Nucleus accumbens (tissue), 56 donors: ENCODE measurements at regions not wholly inside any gene's neighbourhood (a gene's known extent, or its start where the extent isn't known, plus 50 kb on each side); places are given as distances from the start of the nearest gene placed in this dataset.
"Not testable (repeated sequence)": the region's sequence is repeated elsewhere in the genome, so short reads cannot be mapped to it uniquely, and the experiment has no call there.

Source experiments
- DNase-seq, 56 donors: peaks; one replicate each; lab custom pipeline; 2025; lab: John Stamatoyannopoulos, UW

DNA sequence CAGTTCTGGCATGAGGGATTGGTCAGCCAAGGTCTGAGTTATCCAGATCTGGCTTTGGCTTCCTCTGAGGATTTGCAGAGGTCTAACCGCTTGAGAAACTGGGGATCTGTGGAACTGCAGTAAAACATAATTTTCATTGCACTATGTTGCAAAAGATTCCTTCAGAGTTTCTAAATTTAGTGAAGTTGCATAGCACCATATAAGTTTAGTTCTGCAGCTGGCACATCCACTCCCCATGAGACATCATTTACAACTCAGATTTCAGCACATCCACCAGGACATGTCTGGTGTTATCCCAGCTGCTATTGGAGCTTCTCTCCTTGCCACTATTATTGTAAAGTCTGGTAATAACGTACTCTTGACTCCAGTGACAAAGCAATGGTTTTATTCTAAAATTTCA is 181.5 kb downstream of the CWF19L2 start:
- DNase-seq: no peak

DNA sequence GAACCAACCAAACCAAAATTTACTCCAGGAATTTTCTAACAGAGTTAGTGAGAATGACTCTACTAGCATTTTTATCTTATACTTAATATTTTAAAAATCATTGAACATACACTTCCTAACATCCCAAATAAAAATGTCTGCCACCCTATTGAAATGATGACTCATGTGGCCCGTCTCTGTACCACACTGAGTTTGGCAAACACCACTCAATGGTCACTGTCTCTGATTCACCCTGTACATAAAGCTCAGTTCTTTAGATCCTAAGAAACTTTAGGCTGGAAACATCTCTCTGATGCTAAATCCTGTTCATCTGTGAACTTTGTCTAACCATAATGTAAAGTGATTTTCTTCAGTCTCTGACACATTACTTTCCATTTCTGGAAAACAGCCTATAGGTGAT is 182.0 kb downstream of the CWF19L2 start:
- no peak for DNase-seq

DNA sequence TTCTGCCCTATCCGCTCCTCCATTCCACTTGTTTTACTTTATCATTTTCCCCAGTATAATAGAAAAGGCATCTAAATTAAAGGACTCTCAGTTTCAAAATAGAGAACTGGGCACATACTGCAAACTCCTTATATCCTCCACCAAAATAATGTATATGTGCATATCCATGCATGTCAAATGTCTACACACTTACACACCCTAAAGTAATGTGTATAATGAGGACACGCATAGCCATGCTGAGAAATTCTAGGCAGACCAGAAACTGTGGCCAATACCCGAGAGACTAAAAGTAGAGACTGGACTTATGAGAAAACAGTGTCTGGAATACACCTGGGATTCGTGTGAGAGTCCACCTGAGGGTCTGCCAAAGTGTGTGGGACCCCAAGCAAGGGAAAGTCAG is 183.5 kb downstream of the CWF19L2 start:
- no peak for DNase-seq

DNA sequence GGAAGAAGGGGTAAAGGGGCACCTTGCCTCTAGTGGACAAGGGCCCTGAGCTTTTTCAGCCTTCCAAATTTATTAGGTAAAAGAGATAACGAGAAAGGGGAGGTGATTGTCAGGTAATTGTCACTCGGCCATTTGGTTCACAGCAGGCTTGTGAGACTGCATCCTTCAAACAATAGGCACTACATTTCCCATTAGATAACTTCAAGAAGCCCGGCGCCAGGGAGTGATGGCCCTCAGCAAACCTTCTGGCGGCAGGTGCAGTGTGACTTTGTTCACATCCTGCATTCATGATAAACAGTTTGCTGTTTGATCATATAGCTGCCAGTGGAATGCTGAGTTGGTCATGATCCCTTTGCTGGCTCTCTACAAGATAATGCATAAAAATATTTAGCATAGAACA is 185.1 kb downstream of the CWF19L2 start:
- no peak for DNase-seq

DNA sequence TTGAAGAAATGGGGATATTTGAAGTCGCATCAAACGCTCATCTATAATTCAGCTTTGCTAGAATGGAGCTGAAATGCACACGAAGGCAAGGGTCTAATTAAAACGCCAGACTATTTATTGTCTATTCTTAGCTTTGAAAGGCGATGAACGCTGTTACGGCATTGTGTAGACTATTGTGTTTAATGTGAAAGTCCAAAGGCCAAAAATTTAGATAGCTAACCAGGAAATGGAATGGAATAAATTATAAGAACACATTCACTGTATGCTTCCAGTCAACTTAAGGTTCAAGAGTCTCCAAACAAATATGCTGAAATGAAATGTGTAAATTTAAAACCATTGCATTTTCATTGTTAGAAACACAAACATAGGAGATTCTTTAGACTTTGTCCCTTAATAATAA is 186.2 kb downstream of the CWF19L2 start:
- DNase-seq: no peak

DNA sequence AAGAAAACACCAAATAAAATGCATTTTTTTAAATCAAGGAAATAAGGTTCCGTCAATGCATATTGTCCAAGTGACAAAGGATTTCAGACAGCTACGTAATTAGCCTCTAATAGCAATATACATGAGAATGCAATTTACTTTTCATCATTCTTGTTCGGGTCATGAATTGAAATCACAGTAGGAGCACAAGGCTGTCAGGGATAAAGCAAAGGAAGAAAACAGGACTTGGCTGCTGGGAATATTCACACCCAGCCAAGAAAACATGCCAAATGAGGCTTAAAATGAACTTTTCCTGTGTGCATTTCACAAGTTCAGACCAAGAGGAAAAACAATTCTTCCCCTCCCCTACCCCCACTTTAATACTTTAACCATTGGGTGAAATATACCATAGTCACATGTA is 188.6 kb downstream of the CWF19L2 start:
- no peak for DNase-seq

DNA sequence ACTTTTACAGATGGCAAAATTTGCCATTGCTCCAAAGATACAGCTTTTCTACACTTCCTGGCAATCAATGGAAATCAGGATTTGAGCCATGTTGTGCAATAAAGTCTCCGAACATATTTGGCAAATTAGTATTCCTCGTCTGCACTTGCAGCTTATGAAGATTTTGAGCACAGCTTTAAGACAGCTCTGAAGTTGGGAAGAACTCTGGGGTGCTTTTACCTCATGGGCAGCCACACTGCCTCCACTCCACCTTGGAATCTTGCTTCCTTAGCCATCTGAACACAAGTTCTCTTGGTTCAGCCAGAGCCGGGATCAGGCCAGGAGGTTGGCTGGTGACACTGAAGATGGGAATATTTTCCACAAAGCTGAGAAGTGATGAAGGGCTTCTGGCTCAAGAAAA is 191.2 kb downstream of the CWF19L2 start:
- no peak for DNase-seq

DNA sequence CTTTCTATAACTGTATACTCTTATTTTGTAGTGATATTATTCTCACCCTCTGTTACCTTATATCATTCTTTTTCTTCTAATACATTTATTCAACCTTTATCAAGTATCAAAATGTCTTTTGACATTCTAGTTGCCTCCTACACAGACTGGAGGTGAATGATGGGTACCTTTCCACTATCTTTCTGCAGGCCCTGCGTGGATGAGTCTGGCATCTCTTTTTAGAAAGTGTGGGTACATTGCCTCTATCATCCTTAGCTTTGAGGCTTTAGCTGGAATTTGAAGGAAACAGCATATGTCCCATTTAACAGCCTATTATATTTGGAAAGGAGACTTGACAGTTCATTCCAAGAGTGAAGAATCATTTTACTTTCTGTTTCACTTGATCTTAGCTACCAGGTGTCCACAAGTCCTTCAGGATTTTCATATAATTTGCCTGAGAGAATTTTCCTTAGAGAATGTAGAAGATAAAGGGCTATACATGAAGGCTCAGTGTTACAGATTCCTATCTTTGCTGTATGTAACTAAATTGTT is 192.0 kb downstream of the CWF19L2 start:
- DNase-seq: peak in 7 of 56 donors; percentile 0 to 53 (median 6)

DNA sequence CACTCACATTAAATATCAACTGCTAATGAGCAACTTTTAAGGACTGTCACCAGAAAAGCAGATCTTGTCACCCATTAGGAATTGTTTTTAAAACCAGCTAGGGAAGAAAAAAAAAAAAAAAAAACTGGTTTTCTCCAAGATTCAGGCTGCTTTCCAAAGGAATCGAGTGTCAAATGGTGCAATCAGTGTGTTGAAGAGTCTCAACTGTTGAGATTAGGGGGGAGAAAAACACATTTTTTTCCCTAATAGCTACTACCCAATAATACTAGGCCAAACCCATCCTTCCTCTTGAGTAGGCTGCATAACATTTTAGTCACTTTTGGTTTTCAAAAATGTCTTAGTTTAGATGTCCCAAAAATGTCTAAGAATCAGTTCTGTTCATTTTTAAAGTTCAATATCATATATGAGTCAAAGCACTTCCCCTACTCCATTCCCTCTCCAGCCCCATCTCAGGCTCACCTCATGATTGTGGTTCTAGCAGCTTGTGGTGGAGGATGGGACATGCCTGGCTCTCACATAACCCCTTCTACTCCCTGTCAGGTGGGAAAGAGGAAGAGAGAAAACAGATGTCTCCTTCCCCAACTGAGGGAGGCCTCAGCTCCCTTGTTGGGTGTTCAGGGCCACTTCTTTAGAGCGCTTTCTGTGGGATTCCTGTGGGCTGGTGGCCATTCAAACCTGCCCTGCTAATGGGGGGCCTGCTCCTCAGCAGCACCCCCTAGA is 193.6 kb downstream of the CWF19L2 start:
- DNase-seq: no peak

DNA sequence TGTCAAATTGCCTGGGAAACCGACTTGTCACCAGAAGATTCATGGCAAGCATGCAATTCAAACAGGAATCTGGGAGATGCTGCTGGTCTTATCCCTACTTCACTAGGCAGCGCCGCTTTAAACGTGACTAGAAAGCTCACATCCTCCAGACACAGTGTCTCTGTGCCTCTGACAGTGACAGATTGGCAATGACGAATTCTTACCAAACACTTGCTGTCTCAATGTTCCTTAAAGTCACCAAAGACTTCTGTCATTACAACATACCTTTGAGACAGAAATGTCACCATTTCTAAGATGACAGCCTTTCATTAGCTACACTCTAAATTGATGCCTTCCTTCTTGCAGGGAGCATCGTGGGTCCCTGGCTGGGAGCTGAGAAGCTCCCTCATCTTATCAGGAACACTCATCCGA is 197.8 kb downstream of the CWF19L2 start:
- peak in 14 of 56 donors; percentile 2 to 34 (median 11) for DNase-seq

DNA sequence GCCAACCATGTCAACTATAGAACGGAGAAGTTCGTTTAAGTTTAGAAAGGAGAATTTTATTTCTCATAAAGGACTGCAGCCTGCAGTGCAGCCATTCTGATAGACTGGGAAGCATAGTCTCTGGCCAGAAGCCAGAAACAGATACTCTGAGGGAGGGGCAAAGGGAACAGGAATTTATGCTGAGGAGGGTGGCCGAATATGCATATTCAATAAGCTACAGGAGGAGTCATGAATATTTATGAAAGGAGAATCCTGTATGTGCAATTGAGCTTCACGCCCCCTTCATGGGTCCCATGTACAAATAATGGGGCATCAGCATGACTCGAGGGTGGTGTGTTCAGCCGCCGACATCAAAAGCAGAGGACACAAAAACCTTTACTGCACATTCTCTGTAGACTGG is 199.9 kb downstream of the CWF19L2 start:
- no peak for DNase-seq

DNA sequence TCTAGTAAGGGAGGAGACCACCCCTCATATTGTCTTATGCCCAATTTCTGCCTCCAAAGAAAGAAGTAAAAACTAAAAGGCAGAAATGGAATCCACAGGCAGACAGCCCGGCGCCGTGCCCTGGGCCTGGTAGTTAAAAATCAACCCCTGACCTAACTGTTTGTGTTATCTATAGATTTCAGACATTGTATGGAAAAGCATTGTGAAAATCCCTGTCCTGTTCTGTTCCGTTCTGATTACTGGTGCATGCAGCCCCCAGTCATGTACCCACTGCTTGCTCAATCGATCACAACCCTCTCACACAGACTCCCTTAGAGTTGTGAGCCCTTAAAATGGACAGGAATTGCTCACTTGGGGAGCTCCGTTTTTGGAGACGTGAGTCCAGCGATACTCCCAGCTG is 204.0 kb downstream of the CWF19L2 start:
- not testable (repeated sequence) for DNase-seq

DNA sequence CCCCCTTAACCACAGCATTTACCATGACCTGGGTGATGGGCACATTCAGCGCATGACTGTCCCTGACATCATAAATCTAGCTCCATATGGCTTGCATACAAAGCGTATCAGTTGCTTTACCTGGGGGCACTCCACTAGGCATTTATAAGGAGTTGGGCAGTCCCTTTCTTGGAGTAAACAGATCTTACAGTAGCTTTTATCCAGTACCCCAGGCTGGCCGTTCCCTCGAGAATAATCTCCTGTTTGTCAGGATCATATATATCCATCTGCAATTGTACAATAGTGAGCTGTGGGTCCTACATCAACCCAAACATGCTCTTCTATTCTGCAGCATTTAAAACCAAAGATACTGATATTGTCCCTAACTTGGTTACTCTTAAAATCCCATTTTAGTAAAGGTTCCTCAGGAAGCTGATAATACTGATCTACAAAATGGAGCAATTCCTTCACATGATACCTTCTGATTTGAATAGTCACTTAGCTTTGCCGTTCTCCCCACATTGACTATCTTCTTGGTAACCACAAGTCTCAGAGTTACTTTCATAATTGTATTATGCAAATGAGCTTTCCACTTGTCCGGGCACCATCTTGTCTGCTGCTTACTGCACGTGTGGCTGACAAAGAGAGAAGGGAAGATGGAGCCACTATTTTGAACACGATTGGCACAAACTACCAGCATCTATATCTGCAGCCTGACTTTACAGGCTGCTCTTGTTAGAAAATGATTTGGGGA is 205.0 kb downstream of the CWF19L2 start:
- no peak for DNase-seq

DNA sequence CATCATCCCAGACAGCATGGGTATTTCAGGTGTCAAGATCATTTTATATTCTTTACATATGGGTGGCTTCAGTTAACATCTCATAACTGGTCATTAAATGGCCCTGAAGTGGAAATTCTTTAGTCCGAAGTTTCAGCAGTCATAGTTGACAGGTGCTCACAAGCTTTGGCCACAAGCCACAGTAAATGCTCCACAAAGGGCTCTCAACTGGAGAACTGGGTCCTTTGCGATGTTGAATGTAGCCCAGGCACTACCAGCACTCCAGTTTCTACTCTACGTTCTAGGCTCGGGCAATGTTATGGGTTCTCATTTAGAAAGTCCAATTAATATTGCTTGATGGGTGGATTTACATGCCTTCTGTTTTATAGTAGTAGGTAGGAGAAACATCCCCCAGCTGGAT is 206.3 kb downstream of the CWF19L2 start:
- no peak for DNase-seq

DNA sequence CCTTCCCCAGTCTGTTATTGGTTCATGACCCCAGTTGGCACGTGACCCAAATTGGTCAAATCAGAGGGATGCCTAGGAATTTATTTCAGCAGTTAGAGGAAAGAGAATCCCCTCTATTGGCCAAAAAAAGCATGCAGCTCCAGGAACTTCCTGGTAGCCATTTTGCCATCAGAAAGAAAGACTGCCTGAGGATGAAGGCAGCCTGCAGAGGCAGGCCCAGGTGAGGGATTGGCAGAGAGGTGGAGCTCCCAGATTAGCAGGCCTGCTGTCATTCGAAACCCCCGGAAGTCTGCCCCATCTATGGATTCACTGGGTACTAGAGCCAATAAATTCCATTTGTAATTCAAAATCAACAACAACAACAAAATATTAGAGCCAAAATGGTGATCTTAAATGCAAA is 207.6 kb downstream of the CWF19L2 start:
- no peak for DNase-seq

DNA sequence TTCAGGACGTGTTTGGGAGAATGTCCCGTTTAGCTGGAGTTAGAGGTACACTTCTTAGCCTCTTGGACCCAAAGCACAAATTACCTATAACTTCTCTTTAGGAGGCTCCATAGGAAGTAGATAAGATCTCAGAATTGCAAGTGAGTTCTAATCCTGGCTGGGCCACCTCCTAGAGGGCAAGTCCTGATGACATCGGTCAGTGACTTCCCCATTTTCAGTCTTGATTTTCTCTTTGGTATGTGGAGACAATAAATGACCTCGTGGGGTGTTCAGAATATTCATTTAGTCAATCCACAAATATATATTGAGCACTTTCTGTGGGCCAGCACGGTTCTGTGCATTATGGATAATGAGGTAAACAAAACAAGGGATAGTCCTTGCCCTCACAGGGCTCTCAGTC is 208.6 kb downstream of the CWF19L2 start:
- DNase-seq: no peak

DNA sequence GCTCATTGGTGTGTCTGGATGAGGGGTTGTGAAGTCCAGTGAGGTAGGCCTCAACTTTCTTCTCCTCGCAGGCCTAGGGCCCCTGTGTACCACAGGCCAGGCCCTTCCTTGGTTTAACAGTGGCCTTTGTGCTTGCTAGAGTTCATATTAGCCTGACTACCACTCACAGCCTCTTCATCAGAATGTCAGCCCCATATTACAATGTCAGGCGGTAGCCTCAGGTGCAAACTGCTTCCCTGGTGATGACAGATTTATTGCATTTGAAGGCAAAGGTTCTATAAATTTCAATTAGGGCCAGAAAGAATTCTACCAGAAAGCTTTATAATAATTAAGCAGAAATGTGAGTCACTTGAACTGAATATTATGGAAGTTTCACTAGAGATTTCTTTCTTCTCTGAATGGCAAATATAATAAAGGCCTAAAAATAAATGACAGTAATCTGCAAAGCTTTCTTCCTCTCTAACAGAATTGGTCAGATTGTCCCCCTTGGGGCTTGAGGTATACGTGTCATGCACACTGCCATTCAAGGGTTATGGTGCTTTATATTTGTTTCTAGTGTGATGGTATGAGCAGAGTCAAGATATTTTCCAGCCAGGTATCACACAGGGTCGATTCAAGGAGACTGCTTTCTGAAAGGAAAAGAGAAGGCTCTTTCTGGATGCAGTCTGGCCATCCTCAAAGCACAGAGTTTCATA is 210.3 kb downstream of the CWF19L2 start:
- DNase-seq: no peak

DNA sequence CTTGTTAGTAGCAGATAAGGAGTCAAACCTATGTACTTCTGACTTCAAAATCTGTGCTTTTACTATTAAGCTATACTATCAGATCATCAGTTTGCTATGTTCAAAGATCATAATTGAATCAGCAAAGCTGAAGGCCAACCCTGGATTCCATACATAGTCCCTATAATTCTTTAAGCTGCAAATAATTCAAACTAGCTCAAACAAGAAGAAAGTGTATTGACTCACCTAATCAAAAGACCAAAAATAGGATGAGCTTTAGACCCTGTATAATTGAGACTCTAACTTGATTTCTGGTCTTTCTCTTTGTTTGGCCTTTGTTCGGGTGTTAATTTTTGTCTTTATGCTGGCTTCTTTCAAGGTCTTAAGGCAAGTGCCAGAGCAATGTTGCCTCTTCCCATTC is 213.7 kb downstream of the CWF19L2 start:
- DNase-seq: no peak

DNA sequence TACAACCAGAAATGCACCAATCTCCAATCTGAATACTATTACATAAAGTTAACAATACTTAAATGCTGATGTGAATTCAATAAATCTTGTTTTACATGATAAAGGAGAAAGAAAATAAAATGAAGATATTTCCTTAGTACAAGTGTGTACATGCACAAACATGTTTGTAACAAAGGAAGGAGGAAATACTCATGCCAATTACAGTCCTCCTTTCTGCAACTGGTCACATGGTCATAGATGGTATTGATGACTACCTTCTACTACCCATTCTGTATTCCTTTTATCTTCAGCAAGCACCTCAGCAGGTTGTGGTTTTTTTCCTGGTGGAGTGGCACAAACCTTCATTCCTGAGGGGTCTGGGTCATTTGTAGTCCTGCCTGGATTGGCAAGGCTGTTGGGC is 214.2 kb upstream of the GUCY1A2 start:
- DNase-seq: no peak

DNA sequence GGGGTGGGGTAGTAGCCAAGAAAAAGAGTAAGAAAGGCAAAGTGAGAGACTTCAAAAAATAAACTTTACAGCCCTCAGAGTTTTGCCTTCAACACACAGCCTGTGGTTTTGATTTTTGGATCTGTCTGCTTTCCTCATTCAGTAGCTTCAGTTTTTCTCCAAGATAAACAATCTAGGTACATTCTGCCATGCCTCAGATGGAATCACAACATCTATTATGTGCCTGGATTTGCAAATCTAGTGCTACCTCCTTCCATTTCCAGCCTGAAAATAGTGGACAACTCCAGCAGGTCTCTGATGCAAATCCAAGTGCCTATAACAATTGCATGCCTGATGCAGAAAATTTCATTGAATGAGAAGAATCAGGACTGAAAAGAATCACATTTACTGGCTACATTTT is 206.6 kb upstream of the GUCY1A2 start:
- DNase-seq: no peak

DNA sequence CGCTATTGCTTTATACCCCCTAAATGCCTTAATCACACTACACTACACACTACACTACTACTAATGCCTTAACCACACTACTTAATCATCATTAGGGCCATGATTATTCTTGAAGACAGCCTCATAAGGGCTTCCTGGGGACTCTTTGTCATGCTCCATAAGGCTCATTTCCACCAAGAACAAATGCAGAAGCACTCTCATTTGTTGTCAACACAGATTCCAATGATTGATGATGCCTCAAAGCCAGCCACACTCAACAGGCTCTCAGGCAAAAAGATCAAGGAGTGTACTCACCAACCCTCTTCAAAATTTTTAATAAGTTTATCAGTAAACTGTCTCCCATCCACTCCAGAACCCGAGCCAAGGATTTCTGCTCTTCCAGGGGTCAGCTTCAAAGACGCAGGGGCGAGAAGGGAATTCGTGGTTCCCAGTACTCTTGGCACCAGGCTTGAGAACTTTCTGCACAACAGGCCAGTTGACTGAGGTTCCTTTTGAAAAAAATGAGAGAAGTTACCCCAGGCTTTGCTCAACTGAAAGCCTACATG is 204.7 kb upstream of the GUCY1A2 start:
- no peak for DNase-seq
